ELF-1 (cell line): ENCODE measurements at regions not wholly inside any gene's neighbourhood (a gene's known extent, or its start where the extent isn't known, plus 50 kb on each side); places are given as distances from the start of the nearest gene placed in this dataset.

Experiments
- DNase-seq: peaks from one replicate; pipeline ENCODE4 v3.0.0-alpha.2; 2016; ENCODE audit warnings: low read depth, low spot score

GRCh38 chr18:41754332-41754731, 200.7 kb upstream of the PIK3C3 start:
- no peak for DNase-seq

GRCh38 chr18:41753826-41754225, 201.2 kb upstream of the PIK3C3 start:
- no peak for DNase-seq

- DNase-seq, result no peak
Measured at GRCh38 chr18:41752826-41753225, 202.2 kb upstream of the PIK3C3 start.

GRCh38 chr18:41751652-41752051, 203.4 kb upstream of the PIK3C3 start:
- DNase-seq, result no peak

GRCh38 chr18:41751161-41751560, 203.9 kb upstream of the PIK3C3 start:
- DNase-seq, result no peak

GRCh38 chr18:41747723-41748242, 207.3 kb upstream of the PIK3C3 start:
- no peak for DNase-seq

GRCh38 chr18:41745166-41746049, 209.6 kb upstream of the PIK3C3 start:
- peak; percentile 71 for DNase-seq

- peak; percentile 3 for DNase-seq
Measured at GRCh38 chr18:41744421-41745030, 210.5 kb upstream of the PIK3C3 start.

GRCh38 chr18:41737218-41737617, 217.8 kb upstream of the PIK3C3 start:
- DNase-seq, result no peak

GRCh38 chr18:41734917-41735316, 220.1 kb upstream of the PIK3C3 start:
- DNase-seq, result no peak

GRCh38 chr18:41732356-41732755, 222.7 kb upstream of the PIK3C3 start:
- DNase-seq, result no peak

GRCh38 chr18:41731884-41732283, 223.2 kb upstream of the PIK3C3 start:
- no peak for DNase-seq

- no peak for DNase-seq
Measured at GRCh38 chr18:41724195-41724594, 230.8 kb upstream of the PIK3C3 start.

- DNase-seq, result peak; percentile 64
Measured at GRCh38 chr18:41721103-41721790, 233.8 kb upstream of the PIK3C3 start.

GRCh38 chr18:41720226-41720625, 234.8 kb upstream of the PIK3C3 start:
- DNase-seq, result no peak

- no peak for DNase-seq
Measured at GRCh38 chr18:41719808-41720207, 235.2 kb upstream of the PIK3C3 start.

- no peak for DNase-seq
Measured at GRCh38 chr18:41714872-41715271, 240.2 kb upstream of the PIK3C3 start.

- DNase-seq, result no peak
Measured at GRCh38 chr18:41713969-41714825, 240.8 kb upstream of the PIK3C3 start.

- DNase-seq, result no peak
Measured at GRCh38 chr18:41706301-41706700, 248.7 kb upstream of the PIK3C3 start.

GRCh38 chr18:41703744-41704530, 251.1 kb upstream of the PIK3C3 start:
- DNase-seq, result no peak

GRCh38 chr18:41700416-41700815, 254.6 kb upstream of the PIK3C3 start:
- no peak for DNase-seq
